NCI-H1105 treated with DMSO at 0.1 percent for 48 hours (cell line): ENCODE measurements at regions not wholly inside any gene's neighbourhood (a gene's known extent, or its start where the extent isn't known, plus 50 kb on each side); places are given as distances from the start of the nearest gene placed in this dataset.

Experiments
- DNase-seq: peaks from one replicate; lab custom pipeline; 2025; lab: John Stamatoyannopoulos, UW

DNA sequence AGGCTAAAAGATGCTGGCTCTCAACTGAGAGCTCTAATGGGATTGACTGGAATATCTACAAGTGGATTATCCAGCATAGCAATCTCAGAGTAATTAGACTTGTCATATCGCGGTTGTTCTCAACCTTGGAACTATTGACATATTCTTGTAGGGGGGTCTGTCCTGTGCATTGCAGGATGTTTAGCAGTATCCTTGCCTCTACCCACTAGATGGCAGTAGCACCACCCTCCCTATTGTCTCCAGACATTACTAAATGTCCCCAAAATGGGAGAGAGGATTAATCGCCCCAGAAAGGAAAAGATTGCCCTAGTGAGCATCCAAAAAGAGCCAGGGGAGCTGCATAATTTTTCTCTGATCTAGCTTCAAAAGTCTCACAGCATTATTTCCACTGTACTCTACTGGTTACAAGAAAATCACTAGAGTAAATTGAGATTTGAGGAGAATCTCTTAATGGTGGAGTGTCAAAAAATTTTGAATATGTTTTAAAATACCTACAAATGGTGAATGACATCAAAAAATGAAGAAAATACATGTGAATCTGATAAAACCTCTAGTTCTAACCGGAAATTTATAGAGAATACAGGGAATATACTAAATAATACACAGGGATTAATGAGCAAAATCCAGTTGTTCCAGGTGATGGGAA, 388.2 kb upstream of the AGTR1 start:
- peak; percentile 36 for DNase-seq

DNA sequence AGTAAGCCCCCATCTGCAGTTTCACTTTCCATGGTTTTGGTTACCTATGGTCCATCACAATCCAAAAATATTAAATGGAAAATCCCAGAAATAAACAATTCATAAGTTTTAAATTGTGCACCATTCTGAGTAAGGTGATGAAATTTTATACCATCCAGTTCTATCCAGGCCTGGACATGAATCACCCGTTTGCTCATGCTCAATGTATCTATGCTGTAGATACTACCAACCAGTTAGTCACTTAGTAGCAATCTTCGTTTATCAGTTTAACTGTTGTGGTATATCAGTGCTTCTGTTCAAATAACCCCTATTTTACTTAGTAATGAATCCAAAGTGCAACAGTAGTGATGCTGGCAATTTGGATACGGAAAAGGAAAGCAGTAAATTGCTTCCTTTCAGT, 381.9 kb upstream of the AGTR1 start:
- no peak for DNase-seq

DNA sequence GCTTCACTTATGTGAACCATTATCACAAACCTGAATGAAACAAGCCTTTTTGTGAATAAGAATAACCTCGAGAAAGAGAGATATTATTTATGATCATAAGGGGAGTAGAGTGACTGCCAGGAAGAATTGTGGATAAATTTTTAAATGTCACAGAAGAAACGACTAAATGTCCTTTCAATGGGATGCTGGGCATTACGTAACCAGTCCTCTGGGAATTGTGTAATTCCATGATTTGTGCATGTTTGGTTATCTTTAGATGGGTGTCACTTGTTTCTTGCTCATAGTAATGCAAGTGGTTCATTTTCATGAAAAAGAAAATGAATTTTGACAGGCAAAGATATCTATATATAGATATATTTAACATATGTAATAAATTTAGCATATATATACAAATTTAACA, 379.5 kb upstream of the AGTR1 start:
- DNase-seq = no peak

DNA sequence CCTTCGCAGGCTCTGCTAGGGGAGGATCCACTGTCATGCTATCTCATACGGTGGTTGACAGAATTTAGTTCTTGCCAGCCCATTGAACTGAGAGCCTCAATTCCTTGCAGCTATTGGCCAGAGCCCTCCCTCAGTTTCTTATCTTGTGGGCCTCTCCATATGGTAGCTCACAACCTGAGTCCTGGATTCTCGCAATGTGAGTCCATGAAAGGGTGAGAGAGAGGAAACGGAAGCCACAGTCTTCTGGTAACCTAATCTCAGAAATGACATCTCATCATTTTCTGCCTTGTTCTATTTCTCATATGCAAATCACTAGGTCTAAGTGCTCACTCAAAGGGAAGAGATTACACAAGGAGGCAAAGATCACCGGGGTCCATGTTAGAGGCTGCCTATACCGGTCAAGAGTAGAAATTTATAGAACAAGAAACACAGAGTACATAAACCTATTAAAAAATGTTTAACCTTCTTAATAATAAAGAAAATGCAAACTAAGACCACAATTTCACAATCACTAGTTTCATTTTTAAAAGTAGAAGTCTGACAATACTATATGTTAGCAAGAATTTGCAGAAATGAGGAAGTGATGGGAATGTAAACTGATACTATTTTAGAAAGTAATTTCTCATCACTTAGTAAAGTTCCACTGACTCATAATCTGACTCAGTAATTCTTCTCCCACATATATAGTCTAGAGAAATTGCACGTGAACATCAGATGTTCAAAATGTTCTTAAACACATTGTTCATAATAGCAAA, 378.4 kb upstream of the AGTR1 start:
- DNase-seq = no peak

DNA sequence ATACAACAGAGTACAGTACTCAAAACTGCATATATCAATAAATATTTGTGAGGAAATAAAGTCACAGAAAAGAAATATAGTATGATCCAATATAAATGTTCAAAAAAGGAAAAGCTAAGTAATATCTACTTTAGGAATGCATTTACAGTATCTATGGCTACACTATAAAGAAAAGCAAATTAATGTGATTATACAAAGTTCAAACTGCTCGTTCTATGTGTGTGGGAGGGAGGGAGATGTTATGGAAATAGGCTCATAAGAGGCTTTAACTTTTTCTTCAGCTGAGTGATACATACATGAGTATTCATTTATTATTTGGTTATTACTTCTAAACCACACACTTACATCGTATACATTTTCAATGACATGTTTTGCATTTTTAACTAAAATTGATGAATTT, 377.7 kb upstream of the AGTR1 start:
- no peak for DNase-seq

DNA sequence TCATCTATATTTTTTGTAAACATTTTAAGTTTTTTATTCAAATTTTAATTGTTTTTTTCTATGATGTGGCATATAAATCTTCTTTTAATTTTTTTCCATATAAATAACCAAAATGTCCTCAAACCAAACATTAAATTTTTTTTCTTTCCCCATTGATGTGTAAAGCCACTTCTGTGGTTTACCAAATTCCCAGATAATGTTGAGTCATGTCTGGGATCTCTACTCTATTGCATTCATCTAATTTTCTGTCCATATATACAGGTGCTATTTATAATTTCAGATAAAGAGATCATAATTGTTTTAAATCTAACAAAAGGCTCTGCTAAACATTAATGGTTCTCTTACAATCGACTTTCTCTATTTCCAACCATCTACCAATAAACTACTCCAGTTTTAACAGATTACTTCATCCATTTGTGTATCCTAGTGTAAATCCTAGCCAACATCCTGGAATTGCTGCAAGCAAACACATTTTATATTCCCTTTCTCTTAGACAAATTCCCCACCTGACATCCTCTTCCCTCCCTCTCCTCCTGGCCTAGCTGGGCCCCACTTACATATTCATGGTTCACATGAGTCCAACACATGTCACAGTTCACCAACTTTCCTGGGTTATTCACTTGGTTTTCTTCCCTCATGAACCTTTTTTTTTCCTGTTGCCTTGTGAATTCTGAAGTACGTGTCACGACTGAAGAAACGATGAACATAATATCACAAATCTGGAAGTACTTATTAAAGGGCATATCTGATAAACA, 368.0 kb upstream of the AGTR1 start:
- DNase-seq = peak; percentile 20

DNA sequence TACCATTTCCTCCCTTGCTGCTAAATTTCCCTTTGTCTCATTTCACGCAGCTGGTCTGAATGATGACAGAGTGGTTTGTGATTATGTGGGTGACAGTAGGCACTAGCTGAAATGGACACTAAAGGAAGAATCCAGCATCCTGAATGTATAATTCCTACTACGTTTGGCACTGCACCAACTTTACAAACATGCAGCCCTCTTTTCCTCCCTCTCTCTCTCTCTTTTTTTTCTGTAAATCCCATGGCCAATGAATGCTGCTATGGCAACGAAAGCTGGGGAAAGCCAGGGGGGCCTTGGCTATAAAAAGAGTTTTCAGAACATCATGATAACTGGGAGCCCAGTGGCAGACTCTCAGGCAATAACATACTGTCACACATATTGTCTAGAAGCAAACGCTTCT, 367.2 kb upstream of the AGTR1 start:
- peak; percentile 77 for DNase-seq

DNA sequence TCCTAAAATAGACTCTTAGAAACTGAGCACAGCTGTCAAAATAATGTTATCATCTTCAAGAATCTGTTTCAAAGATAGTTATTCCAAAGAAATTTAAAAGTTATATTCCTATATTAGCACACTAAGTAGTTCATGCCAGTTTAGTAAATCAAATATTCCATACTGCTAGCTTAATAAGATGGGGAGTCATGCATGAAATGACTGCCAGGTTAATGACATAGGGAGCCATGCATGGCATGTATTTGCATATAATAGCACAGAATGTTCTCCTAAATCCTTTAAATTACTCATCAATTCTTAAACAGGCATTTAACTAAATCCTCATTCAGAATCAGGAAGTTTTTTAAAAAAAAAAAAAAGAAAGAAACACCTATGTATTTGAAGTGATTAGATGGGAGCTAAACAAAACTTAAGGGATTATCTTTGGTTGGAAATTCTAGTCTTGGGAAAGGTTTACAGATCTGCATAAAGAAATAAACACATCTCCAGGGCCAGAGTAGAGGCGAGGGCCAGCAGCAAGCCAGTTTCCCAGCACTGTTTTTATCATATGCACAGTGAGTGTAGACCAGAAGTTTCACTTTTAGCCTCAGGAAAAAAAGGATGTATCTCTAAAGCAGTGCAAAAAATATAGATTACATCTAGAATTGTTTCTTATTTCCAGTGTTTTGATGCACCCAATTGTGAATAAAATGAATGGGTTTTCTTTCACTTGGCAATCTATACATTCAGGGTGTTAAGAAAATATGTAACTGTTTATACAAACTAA, 366.4 kb upstream of the AGTR1 start:
- no peak for DNase-seq

DNA sequence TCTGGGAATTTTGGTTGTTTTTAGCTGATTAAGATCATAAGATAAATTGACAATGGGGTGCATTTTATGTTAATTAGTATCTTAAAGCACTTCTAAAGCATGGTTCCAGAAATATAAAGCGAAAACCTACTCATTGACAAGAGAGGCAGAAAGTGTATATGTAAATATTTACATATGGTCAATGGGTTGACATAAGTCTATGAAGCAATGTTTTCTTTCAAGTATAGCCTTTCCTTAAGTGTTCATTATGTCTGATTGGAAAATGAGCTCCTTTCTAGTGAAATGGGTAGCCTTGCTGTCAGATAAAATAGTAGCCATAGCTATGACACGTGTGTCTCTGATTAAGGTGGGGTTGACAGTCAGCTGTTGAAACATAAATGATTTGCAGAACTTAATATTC, 365.2 kb upstream of the AGTR1 start:
- DNase-seq = no peak

DNA sequence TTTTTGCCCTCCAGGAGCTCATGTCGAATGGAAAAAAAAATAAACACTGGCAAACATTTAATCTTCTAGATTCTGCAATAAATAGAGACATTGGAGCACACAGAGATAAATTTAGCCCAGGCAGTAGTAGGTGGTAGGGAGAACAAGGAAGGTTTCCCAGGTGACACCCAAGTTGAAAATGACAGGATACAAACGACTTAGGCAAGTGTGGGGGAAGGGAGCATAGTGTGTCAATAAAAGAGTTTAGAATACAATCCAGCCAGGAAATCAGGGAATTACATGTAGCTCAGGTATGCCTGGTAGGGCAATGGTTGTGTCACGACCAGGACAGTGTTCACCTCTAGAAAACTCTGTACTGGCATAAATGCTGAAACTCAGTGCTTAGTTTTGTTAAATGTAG, 364.6 kb upstream of the AGTR1 start:
- DNase-seq = no peak

DNA sequence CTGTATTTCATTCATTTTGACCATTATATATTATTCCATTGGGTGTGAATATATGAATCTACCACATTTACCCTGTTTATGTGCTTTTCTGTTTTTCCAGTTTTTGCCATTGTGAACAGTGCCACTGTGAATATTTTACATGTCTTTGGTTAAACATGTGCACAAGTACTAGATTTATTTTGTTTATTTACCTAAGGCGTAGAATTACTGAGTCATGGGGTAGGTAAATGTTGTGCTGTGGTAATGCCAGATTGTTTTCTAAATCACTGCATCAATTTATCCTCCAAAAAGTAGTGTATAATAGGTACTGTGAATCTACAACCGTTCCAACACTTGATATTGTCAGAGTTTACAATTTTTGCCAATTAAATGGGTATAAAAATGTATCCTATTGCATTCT, 362.1 kb upstream of the AGTR1 start:
- DNase-seq = no peak

DNA sequence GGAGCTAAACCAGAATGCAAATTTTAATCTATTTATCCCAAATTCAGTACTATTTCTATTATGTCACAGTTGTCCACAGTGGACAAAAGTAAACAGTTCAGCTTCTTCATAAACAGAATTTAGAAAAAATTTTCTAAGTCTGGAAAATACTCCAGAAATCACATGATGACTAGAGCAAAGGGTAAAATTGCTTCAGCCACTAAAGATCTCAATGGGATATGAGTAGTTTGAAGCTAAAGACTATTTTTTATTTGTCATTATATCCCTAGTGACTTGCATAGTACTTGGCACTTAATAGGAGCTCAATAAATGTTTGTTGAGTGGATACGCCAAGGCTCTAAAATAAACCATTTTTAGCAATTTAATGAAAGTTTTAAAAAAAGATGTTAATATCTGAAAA, 354.3 kb upstream of the AGTR1 start:
- DNase-seq = no peak

DNA sequence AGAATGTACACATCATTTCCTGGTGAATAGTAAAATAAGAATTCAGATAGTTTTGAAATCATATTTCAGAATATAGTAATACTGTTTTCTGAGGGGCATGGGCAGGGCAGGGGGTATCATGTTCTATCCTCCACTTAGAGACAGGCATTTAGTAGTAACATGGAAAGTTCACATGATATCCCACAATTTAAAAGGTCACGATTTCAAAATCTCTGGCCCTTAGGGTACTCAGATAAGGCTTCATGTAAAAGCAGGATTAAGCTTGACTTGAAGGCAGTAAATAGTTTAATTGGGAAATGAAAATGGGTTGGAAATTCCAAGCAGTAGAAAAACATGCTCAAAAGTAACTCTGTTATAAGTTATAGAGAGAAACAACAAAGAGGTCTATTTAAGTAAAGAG, 353.2 kb upstream of the AGTR1 start:
- no peak for DNase-seq

DNA sequence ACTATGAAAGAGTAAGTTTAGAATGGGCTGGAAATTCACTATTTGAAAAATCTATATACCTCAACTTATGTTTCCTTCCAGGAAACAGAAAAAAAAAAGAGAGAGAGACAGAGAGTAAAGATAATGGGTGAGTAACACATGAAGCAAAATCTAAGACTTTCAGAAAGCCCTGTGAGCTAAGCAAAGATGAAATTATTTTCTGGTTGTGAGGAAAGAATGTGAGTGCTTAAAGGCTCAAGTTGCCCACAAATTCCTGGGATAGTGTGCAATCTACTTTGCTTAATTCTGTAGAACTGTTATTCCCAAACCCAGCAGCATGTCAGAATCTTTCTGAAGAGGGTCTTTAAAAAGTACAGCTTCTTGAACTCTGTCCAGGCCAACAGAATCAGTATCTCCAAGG, 337.7 kb upstream of the AGTR1 start:
- no peak for DNase-seq

DNA sequence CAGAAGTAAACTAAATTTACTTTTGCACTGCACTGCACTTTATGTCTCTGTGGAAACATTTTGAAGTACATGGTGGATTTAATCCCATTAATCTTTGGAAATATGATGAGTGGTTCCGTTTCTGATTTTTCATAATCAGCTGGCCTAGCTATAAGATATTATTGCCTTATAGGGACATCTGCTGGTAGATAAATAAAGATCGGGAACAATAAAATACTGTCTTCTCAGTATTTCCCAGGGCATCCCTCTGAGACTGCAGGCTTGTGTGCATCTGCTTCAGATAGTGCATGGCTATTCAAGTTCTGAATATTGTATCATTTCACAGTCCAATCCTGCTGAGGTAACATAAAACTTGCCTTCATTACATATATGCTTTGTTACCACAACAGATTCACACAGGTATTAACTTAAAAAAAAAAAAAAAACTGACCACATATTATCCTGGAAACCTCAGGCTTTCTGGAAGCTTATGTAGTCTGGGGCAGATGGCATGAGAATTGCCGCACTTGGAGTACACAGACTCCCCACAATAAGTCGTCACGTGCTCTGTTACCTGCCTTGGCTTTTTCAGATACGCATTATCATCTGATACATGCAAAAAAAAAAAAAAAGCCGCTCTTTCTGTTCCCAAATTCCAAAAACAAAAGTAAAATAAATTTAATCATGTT, 330.8 kb upstream of the AGTR1 start:
- DNase-seq = peak; percentile 72

DNA sequence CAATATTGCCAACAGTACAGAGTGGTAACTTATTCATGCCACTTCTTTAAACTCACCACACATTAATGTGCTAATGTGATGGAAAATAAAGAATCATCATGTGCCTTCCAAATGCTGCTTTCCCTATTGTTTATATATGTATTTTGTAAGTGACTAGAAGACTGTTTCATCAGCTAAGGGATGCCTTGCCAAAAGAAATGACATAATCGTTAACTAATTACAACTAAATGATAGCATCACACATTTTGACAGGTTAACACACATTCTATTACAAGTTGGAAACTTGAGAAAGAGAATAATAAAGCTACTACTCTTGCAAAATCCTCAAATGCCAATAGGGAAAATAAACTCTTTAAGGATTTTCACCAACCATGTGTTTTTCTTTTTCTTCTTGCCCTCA, 329.9 kb upstream of the AGTR1 start:
- DNase-seq = no peak

DNA sequence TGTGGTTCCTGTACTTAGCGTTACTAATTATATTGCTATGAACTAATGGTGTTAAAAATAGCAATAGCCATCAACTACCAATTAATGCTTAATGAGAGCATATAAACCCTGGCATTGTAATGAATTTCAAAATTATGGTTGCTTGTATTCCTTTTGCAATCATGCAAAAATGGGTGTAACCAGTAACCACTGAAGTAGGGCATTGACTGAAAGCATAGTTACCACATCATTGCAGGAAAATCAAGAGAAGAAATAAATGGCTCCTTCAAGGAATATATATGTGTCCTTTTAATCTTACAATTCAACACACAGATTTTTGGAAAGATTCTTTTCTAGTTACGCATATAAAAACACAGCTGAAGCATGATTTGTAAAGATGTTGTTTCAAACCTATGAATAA, 328.3 kb upstream of the AGTR1 start:
- no peak for DNase-seq

DNA sequence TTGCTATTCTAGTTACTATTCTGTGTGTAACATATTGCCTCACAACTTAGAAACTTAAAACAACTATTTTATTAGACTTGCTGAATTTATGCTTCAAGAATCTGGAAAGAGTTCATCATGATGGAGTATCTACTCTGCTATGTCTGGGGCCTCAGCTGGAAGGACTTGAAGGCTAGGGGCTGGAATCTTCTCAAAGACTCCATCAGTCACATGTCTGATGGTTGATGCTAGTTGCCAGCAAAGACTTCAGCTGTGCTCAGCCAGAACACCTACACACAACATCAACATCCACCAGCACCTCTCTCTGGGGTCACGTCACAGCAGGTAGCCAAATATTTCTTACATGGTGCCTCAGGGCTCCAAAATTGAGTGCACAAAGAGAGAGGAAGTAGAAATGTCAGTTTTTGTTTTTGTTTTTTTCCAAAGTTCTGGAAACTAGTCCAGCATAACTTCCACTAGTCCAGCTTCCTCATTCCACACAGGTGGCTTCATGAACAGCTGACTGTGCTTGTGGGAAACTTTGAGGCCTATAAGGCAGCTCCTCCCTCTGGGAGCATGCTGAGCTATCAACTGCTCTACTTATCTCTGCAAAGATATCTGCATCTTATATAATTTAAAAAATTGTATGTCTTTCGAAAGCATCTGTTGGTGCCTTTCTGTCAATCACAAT, 325.4 kb upstream of the AGTR1 start:
- DNase-seq = no peak

DNA sequence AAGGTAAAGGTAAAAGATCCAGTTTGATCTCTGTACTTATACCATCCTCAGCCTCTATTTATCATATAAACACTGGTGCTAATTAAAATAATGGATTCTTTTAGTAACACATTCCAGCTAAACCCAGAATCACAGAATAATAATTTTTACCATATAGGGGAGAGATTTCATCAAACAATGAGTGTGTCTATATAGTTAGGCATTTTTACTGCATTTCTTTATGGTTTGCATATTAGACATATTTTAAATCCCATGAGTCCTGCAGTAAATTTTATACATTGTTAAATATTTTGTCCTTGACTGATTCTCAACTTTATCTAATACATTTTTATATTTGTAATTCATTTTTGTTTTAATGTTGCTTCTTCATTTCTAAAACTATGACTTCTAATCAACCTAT, 323.7 kb upstream of the AGTR1 start:
- DNase-seq = no peak

DNA sequence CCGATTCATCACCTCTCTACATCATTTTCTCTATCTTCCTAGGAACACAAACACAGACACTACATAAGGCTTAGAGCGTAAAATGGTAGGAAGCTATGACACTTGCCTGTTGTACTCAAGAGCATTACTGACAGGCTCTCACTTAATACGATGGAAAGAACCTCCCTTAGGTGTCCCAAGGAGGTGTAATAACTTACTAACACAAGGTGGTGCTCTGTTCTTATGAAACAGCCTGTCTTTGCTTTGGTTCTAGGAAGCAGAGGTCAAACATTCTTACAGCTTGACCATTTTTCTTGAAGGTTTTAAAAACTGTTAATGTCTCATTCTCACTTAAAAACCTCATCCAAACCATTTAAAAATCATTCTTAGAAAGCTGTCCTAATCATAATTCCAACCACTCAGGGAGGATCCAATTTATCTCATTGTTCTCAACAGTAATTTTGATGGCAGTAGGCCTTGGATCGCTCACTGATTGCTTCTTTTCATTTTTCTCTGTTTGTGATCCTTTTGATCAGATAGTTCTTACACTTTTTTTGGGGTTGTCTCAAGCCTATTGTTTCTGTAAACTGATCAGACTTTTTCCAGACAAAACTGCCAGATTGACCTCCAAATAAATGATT, 317.8 kb upstream of the AGTR1 start:
- peak; percentile 85 for DNase-seq

DNA sequence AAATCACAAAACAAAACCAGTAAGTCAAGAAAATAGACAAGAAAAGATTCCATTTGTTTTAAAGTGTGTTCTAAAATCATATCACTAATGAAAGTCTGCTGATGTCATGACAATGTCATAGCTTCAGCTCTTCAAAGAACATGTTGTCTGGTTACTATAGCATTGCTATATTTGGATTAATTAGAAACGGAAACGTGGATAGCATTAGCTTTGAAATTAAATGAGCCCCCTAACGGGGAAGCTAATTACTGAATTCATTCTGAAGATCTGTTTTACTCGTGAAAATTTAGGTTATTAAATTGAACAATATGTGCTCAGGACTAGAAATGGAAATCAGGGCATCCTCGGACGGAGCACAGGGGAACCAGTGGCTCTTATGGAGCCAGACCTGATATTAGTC, 316.7 kb upstream of the AGTR1 start:
- DNase-seq = no peak
